Astrocyte (in vitro differentiated cells and primary cell): ENCODE measurements at regions not wholly inside any gene's neighbourhood (a gene's known extent, or its start where the extent isn't known, plus 50 kb on each side); places are given as distances from the start of the nearest gene placed in this dataset.

Experiments
- DNase-seq: peaks from one replicate; pipeline ENCODE4 v3.0.0-alpha.2; 2010; ENCODE audit warnings: low read depth
- FAIRE-seq: peaks from 2 replicates; lab custom pipeline; 2011; peaks lifted over from hg19 to GRCh38; lab: Jason Lieb, UNC
- H2AFZ ChIP-seq: 2 replicates; pipeline ENCODE4 v1.6.0; 2012; ENCODE audit warnings: low read depth, low read length, inconsistent platforms
- H3K27ac ChIP-seq: 2 replicates; pipeline ENCODE4 v1.5.1; 2011; ENCODE audit warnings: low read depth, low read length, inconsistent platforms
- H3K27me3 ChIP-seq: 2 replicates; pipeline ENCODE4 v1.6.0; 2011; ENCODE audit warnings: low read length, inconsistent platforms; ENCODE audit not compliant: insufficient read depth
- H3K36me3 ChIP-seq: 2 replicates; pipeline ENCODE4 v1.5.1; 2011; ENCODE audit warnings: low read length, inconsistent platforms; ENCODE audit not compliant: insufficient read depth
- H3K4me1 ChIP-seq: 2 replicates; pipeline ENCODE4 v1.5.1; 2011; ENCODE audit warnings: low read length, inconsistent platforms; ENCODE audit not compliant: insufficient read depth
- H3K4me2 ChIP-seq: 2 replicates; pipeline ENCODE4 v1.6.0; 2012; ENCODE audit warnings: low read length, inconsistent platforms
- H3K4me3 ChIP-seq: 2 replicates; pipeline ENCODE4 v1.5.1; 2011; ENCODE audit warnings: low read depth, mild to moderate bottlenecking, low read length, inconsistent platforms; ENCODE audit not compliant: insufficient read depth
- H3K79me2 ChIP-seq: 2 replicates; pipeline ENCODE4 v1.6.0; 2012; ENCODE audit warnings: mild to moderate bottlenecking, low read length, inconsistent platforms; ENCODE audit not compliant: insufficient read depth
- H3K9ac ChIP-seq: 2 replicates; pipeline ENCODE4 v1.6.0; 2012; ENCODE audit warnings: mild to moderate bottlenecking, low read length, inconsistent platforms
- H3K9me3 ChIP-seq: 2 replicates; pipeline ENCODE4 v1.5.1; 2012; ENCODE audit warnings: low read depth, mild to moderate bottlenecking, low read length, inconsistent platforms; ENCODE audit not compliant: insufficient read depth
- H4K20me1 ChIP-seq: 2 replicates; pipeline ENCODE4 v1.6.0; 2012; ENCODE audit warnings: low read length, inconsistent platforms; ENCODE audit not compliant: insufficient read depth
- H3K27ac Mint-ChIP-seq: one replicate; pipeline ENCODE4 v1.8.0; 2021; ENCODE audit warnings: mild to moderate bottlenecking, mixed read lengths; ENCODE audit not compliant: unreplicated experiment
- H3K27me3 Mint-ChIP-seq: one replicate; pipeline ENCODE4 v1.8.0; 2021; ENCODE audit warnings: low read depth, mixed read lengths; ENCODE audit not compliant: unreplicated experiment
- H3K36me3 Mint-ChIP-seq: one replicate; pipeline ENCODE4 v1.8.0; 2021; ENCODE audit warnings: low read depth, mixed read lengths; ENCODE audit not compliant: unreplicated experiment
- H3K4me1 Mint-ChIP-seq: one replicate; pipeline ENCODE4 v1.8.0; 2021; ENCODE audit warnings: low read depth, mixed read lengths; ENCODE audit not compliant: unreplicated experiment
- H3K4me3 Mint-ChIP-seq: one replicate; pipeline ENCODE4 v1.8.0; 2021; ENCODE audit warnings: mild to moderate bottlenecking, moderate library complexity, mixed read lengths; ENCODE audit not compliant: unreplicated experiment
- H3K9me3 Mint-ChIP-seq: one replicate; pipeline ENCODE4 v1.8.0; 2021; ENCODE audit warnings: mild to moderate bottlenecking, mixed read lengths; ENCODE audit not compliant: unreplicated experiment
- CTCF ChIP-seq: IDR thresholded peaks from 2 replicates; pipeline ENCODE4 v1.5.1; 2011; ENCODE audit warnings: low read depth, mild to moderate bottlenecking, inconsistent platforms, low read length, moderate library complexity; ENCODE audit not compliant: insufficient read depth
- EZH2 ChIP-seq: IDR thresholded peaks from 2 replicates; pipeline ENCODE4 v1.6.1; 2012; ENCODE audit warnings: mild to moderate bottlenecking, low read length, inconsistent platforms; ENCODE audit not compliant: insufficient read depth

GRCh38 chr6:44056392-44057237, 70.6 kb downstream of the MRPL14 start:
- Mint-ChIP-seq H3K36me3 (no peaks in the 10 kb centered on the region), H3K27me3 (no peaks in the 10 kb centered on the region), H3K4me3 (no peak overlapping the region), H3K4me1 (peaks cover 49% of the 10 kb centered on the region), H3K9me3 (peaks cover 11% of the 10 kb centered on the region), H3K27ac (no peak overlapping the region)
- Histone ChIP-seq H3K9ac (peak overlapping the region; percentile 83), H3K4me1 (peaks cover 81% of the 10 kb centered on the region), H3K79me2 (no peaks in the 10 kb centered on the region), H2AFZ (no peak overlapping the region), H4K20me1 (no peaks in the 10 kb centered on the region), H3K36me3 (no peaks in the 10 kb centered on the region), H3K4me2 (peak overlapping the region; percentile 64), H3K9me3 (no peaks in the 10 kb centered on the region), H3K4me3 (no peak overlapping the region), H3K27ac (peak overlapping the region; percentile 93), H3K27me3 (no peaks in the 10 kb centered on the region)
- DNase-seq (peak; percentile 83), FAIRE-seq (no peak)
- no peak for TF ChIP-seq CTCF
- no peak for TF ChIP-seq EZH2

DNA sequence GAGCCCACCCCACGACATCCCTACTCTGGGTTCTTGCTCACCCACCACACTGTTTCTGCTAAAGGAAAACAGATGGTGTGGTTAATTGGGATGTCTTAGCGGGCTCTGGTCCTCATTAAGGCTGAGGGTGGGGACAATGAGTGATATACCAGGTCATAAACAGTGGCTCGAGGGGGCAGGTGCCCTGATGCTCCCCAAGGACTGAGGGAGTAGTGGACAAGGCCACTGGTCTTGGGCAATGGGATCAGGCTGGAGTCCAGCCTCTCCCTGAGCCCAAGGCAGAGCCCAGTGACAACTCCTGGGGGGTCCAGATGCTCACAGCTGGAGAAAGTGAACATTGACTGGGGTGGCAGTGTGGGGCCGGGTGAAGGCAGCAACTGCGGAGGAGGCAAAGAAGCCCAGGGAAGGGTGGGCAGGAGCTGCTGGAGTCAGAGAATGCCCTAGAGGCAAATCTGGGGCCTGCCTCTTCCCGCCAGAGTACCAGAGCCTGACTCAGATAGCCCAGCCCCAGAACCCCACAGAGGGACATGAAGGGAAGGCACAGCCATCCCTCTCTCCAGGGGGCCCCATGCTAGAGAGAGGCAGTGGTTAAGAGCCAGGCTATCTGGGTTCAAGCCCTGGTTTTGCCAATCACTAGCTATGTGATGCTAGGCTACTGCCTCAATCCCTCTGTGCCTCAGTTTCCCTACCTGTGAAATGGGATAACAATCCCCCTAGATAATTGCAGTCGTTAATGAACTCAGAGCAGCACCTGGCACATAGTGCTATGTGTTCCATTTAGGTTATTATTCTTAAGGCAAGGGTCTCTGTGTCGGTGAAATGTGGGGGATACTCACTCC, 72.3 kb downstream of the MRPL14 start:
- Histone ChIP-seq H3K27ac (peak overlapping the region; percentile 65), H2AFZ (no peak overlapping the region), H3K4me3 (no peak overlapping the region), H4K20me1 (no peaks in the 10 kb centered on the region), H3K9ac (peak overlapping the region; percentile 36), H3K36me3 (no peaks in the 10 kb centered on the region), H3K9me3 (no peaks in the 10 kb centered on the region), H3K4me1 (peaks cover 85% of the 10 kb centered on the region), H3K27me3 (no peaks in the 10 kb centered on the region), H3K79me2 (no peaks in the 10 kb centered on the region), H3K4me2 (peak overlapping the region; percentile 66)
- Mint-ChIP-seq H3K36me3 (no peaks in the 10 kb centered on the region), H3K4me3 (no peak overlapping the region), H3K27ac (no peak overlapping the region), H3K27me3 (no peaks in the 10 kb centered on the region), H3K9me3 (peaks cover 8% of the 10 kb centered on the region), H3K4me1 (peaks cover 56% of the 10 kb centered on the region)
- FAIRE-seq (no peak), DNase-seq (peak; percentile 60)
- no peak for TF ChIP-seq CTCF
- no peak for TF ChIP-seq EZH2
